HEK293 (cell line): ENCODE measurements at regions not wholly inside any gene's neighbourhood (a gene's known extent, or its start where the extent isn't known, plus 50 kb on each side); places are given as distances from the start of the nearest gene placed in this dataset.

Experiments used
- CTCF ChIA-PET: fragments of 350-600 bp; formaldehyde crosslinking; extraction: SDS; loops from one replicate; lab custom pipeline; 2021; ENCODE audit warnings: antibody characterized with exemption; lab: Yijun Ruan, JAX
- POLR2A ChIA-PET: fragments of 300-600 bp; formaldehyde crosslinking; extraction: SDS; loops from one replicate; lab custom pipeline; 2020; ENCODE audit warnings: antibody characterized with exemption, inconsistent platforms; lab: Yijun Ruan, JAX
- H3K27ac ChIP-seq: fragments of 200-500 bp; sonication (Bioruptor generic); 2 replicates; pipeline ENCODE4 v1.5.1; 2014; ENCODE audit warnings: low read depth, low read length, control low read depth, inconsistent platforms; ENCODE audit errors: extremely low read depth
- H3K36me3 ChIP-seq, 2 experiments: fragments of 200-500 bp in 1 of 2; sonication (Bioruptor generic) in 1 of 2; 1 replicate in 1 of 2; 2 replicates in 1 of 2; pipeline ENCODE4 v1.5.1; 2014 to 2017; ENCODE audit warnings: inconsistent platforms in 2 of 2, low read length in 2 of 2; ENCODE audit not compliant: control insufficient read depth in 2 of 2, insufficient read depth in 1 of 2
- H3K4me1 ChIP-seq: fragments of 200-500 bp; sonication (Bioruptor generic); 2 replicates; pipeline ENCODE4 v1.5.1; 2014; ENCODE audit warnings: mild to moderate bottlenecking, low read length, inconsistent platforms; ENCODE audit not compliant: control insufficient read depth, insufficient read depth
- H3K4me3 ChIP-seq: 2 replicates; pipeline ENCODE4 v1.5.1; 2011; ENCODE audit warnings: low read depth, mild to moderate bottlenecking, control low read depth, low read length, moderate library complexity
- H3K9me3 ChIP-seq: fragments of 200-500 bp; sonication (Bioruptor generic); 2 replicates; pipeline ENCODE4 v1.5.1; 2014; ENCODE audit warnings: low read depth, low read length, inconsistent platforms; ENCODE audit not compliant: control insufficient read depth, insufficient read depth
- BCL11A ChIP-seq: fragments of 450-650 bp; formaldehyde crosslinking; IDR thresholded peaks from 2 replicates; pipeline ENCODE4 v1.5.1; 2016; ENCODE audit warnings: low read depth, missing biosample characterization, missing genetic modification characterization
- GLIS2 ChIP-seq: fragments of 450-650 bp; formaldehyde crosslinking; IDR thresholded peaks from 2 replicates; pipeline ENCODE4 v1.5.1; 2016; ENCODE audit warnings: missing biosample characterization, missing genetic modification characterization
- HOXA7 ChIP-seq: sonication (generic); formaldehyde crosslinking; IDR thresholded peaks from 2 replicates; pipeline ENCODE4 v1.8.1; 2022; ENCODE audit warnings: missing genetic modification reagents, borderline replicate concordance
- KLF1 ChIP-seq: fragments of 450-650 bp; formaldehyde crosslinking; IDR thresholded peaks from 2 replicates; pipeline ENCODE4 v1.5.1; 2016; ENCODE audit warnings: missing biosample characterization, missing genetic modification characterization
- KLF16 ChIP-seq: fragments of 450-650 bp; formaldehyde crosslinking; IDR thresholded peaks from 2 replicates; pipeline ENCODE4 v1.5.1; 2017; ENCODE audit warnings: missing biosample characterization, missing genetic modification characterization
- RBAK ChIP-seq: fragments of 450-650 bp; formaldehyde crosslinking; IDR thresholded peaks from 2 replicates; pipeline ENCODE4 v1.5.1; 2016; ENCODE audit warnings: missing biosample characterization, missing genetic modification characterization
- SP3 ChIP-seq: fragments of 450-650 bp; formaldehyde crosslinking; IDR thresholded peaks from 2 replicates; pipeline ENCODE4 v1.5.1; 2016; ENCODE audit warnings: missing biosample characterization, missing genetic modification characterization
- SP7 ChIP-seq: fragments of 450-650 bp; formaldehyde crosslinking; IDR thresholded peaks from 2 replicates; pipeline ENCODE4 v1.5.1; 2016; ENCODE audit warnings: missing biosample characterization, missing genetic modification characterization
- ZBTB1 ChIP-seq: fragments of 450-650 bp; formaldehyde crosslinking; IDR thresholded peaks from 2 replicates; pipeline ENCODE4 v1.5.1; 2016; ENCODE audit warnings: missing biosample characterization, missing genetic modification characterization
- ZBTB44 ChIP-seq: fragments of 450-650 bp; IDR thresholded peaks from 2 replicates; pipeline ENCODE4 v1.5.1; 2018; ENCODE audit warnings: missing biosample characterization, mild to moderate bottlenecking, missing genetic modification characterization
- ZBTB8A ChIP-seq: fragments of 450-650 bp; formaldehyde crosslinking; IDR thresholded peaks from 2 replicates; pipeline ENCODE4 v1.5.1; 2016; ENCODE audit warnings: missing biosample characterization, missing genetic modification characterization
- ZNF274 ChIP-seq, 2 experiments: fragments of 200-500 bp in 1 of 2; fragments of 450-650 bp in 1 of 2; sonication (Bioruptor generic) in 1 of 2; formaldehyde crosslinking in 1 of 2; IDR thresholded peaks; 2 replicates each; pipeline versions ENCODE4 v1.5.1 to v1.6.1; 2014 to 2016; ENCODE audit warnings: borderline replicate concordance in 1 of 2, inconsistent platforms in 1 of 2, low read length in 1 of 2, missing biosample characterization in 1 of 2, missing genetic modification characterization in 1 of 2
- ZNF366 ChIP-seq: fragments of 450-650 bp; formaldehyde crosslinking; conservative IDR thresholded peaks from 2 replicates; pipeline ENCODE4 v1.5.1; 2016; ENCODE audit warnings: missing biosample characterization, missing genetic modification characterization
- ZNF529 ChIP-seq: fragments of 450-650 bp; formaldehyde crosslinking; IDR thresholded peaks from 2 replicates; pipeline ENCODE4 v1.5.1; 2017; ENCODE audit warnings: missing genetic modification characterization, missing biosample characterization; ENCODE audit not compliant: insufficient replicate concordance
- ZNF530 ChIP-seq: fragments of 450-650 bp; formaldehyde crosslinking; IDR thresholded peaks from 2 replicates; pipeline ENCODE4 v1.5.1; 2016; ENCODE audit warnings: low read depth, missing biosample characterization, missing genetic modification characterization
- ZNF548 ChIP-seq: fragments of 450-650 bp; formaldehyde crosslinking; IDR thresholded peaks from 2 replicates; pipeline ENCODE4 v1.5.1; 2016; ENCODE audit warnings: missing biosample characterization, missing genetic modification characterization
- ZNF560 ChIP-seq: fragments of 450-650 bp; formaldehyde crosslinking; IDR thresholded peaks from 2 replicates; pipeline ENCODE4 v1.5.1; 2017; ENCODE audit warnings: missing biosample characterization, missing genetic modification characterization, borderline replicate concordance
- ZNF626 ChIP-seq: fragments of 450-650 bp; sonication (Bioruptor Pico); formaldehyde crosslinking; IDR thresholded peaks from 2 replicates; pipeline ENCODE4 v1.5.1; 2018; ENCODE audit warnings: missing biosample characterization, missing genetic modification characterization, inconsistent platforms
- ZNF830 ChIP-seq: fragments of 450-650 bp; IDR thresholded peaks from 2 replicates; pipeline ENCODE4 v1.5.0; 2018; ENCODE audit warnings: missing biosample characterization, missing genetic modification characterization, low read depth, mild to moderate bottlenecking, moderate library complexity
- ZNF837 ChIP-seq: fragments of 450-650 bp; formaldehyde crosslinking; IDR thresholded peaks from 2 replicates; pipeline ENCODE4 v1.5.1; 2016; ENCODE audit warnings: missing biosample characterization, missing genetic modification characterization
- TF ChIP-seq, protein P1 (sequence below): sonication (generic); formaldehyde crosslinking; IDR thresholded peaks from 2 replicates; pipeline ENCODE4 v1.8.1; 2022; ENCODE audit warnings: mild to moderate bottlenecking, moderate library complexity, missing genetic modification reagents

- POLR2A ChIA-PET = no interaction called here
- Histone ChIP-seq H3K4me3 (no peak overlapping the region), H3K27ac (no peak overlapping the region), H3K4me1 (no peaks in the 10 kb centered on the region), H3K36me3 (no peaks in the 10 kb centered on the region), H3K9me3 (no peaks in the 10 kb centered on the region)
- no peak for TF ChIP-seq HOXA7 (CRISPR knock-in tag)
- no peak for TF ChIP-seq GLIS2 (tag by site-specific recombination)
- CTCF ChIA-PET = no interaction called here
These were observed 458.0 kb downstream of the FLRT2 start for GRCh38 chr14:85987907-85988306.

DNA sequence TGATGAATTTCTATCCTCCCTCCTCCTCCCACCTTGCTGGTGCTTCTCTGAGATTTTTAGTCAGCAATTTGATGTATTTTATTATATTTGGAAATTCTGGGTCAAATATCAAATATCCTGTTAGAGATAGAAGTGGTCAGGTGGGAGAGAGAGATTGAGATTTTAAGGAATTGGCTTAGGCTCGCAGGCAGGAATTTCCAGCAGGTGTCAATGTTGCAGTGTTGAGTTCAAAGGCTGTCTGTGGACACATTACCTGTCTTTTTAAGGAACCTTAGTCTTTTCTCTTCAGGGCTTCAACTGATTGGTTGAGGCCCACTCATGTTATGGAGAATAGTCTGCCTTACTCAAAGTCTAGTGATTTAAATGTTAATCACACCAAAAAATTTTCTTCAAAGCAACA is 457.3 kb downstream of the FLRT2 start:
- ChIA-PET POLR2A (no interaction called here), CTCF (no interaction called here)
- H3K9me3 ChIP-seq = no peaks in the 10 kb centered on the region
- no peaks in the 10 kb centered on the region for H3K4me1 ChIP-seq
- H3K36me3 ChIP-seq = no peaks in the 10 kb centered on the region
- no peak overlapping the region for H3K27ac ChIP-seq
- TF ChIP-seq RBAK (tag by site-specific recombination) (no peak), ZNF560 (tag by site-specific recombination) (no peak), KLF16 (tag by site-specific recombination) (no peak), ZNF830 (tag by site-specific recombination) (no peak), BCL11A (tag by site-specific recombination) (no peak), SP3 (tag by site-specific recombination) (no peak), ZNF548 (tag by site-specific recombination) (no peak), ZBTB44 (tag by site-specific recombination) (no peak), ZNF274 (IDR thresholded peaks at IDR 0.05; ENCODE audit: low read length) (no peak), ZNF274 (tag by site-specific recombination; IDR thresholded peaks at IDR 0.05; ENCODE audit: borderline replicate concordance) (no peak)
- no peak overlapping the region for H3K4me3 ChIP-seq

DNA sequence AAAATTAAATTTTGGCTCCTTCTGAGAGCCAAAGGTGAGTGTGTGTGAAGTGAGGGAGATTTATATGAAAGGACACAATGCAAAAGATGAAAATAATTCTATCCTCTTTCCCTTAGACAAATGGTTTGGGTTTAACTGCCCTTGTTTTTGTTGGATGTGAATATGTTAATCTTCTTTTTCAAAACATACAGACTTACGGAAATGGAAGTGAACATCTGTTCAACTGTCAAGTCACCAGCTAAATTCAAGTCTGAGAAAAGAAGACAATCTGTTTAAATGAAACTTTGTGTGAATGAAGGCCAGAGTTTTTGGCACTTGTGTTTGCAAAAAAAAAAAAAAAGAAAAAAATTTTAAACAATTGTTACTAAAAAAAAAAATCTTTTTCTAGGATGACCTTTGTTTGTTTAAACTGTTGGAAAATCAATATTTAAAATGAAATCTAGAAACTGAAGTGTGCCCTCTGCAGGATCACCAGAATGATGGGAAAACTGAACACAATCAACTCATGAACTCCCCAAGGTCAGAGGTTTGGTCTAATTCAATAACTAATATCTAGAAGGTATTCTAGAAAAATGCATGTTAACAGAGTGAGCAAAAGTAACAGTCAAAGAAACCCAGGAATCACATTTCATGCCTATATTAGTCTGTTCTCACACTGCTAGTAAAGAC is 448.8 kb downstream of the FLRT2 start:
- H3K4me1 ChIP-seq = no peaks in the 10 kb centered on the region
- H3K4me3 ChIP-seq = no peak overlapping the region
- H3K9me3 ChIP-seq = no peaks in the 10 kb centered on the region; the same call in 1 of the 2 replicates
- H3K36me3 ChIP-seq = no peaks in the 10 kb centered on the region
- no peak overlapping the region for H3K27ac ChIP-seq
- CTCF ChIA-PET = interaction anchor here (0.6 kb wide), 1 partner anchor 259 kb away, joined by 3 read pairs; no protein-coding TSS in a partner anchor
- TF ChIP-seq BCL11A (tag by site-specific recombination) (no peak), SP7 (tag by site-specific recombination) (no peak), ZNF366 (tag by site-specific recombination) (no peak), ZBTB1 (no peak), ZNF837 (tag by site-specific recombination) (no peak), ZNF530 (no peak), KLF1 (tag by site-specific recombination) (no peak), ZNF626 (tag by site-specific recombination) (no peak), ZNF529 (no peak), ZBTB8A (no peak)
- TF ChIP-seq, protein P1, sequence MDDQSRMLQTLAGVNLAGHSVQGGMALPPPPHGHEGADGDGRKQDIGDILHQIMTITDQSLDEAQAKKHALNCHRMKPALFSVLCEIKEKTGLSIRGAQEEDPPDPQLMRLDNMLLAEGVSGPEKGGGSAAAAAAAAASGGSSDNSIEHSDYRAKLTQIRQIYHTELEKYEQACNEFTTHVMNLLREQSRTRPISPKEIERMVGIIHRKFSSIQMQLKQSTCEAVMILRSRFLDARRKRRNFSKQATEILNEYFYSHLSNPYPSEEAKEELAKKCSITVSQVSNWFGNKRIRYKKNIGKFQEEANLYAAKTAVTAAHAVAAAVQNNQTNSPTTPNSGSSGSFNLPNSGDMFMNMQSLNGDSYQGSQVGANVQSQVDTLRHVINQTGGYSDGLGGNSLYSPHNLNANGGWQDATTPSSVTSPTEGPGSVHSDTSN (CRISPR knock-in tag) = no peak
- POLR2A ChIA-PET = no interaction called here
